HCT116 (cell line): ENCODE measurements at regions not wholly inside any gene's neighbourhood (a gene's known extent, or its start where the extent isn't known, plus 50 kb on each side); places are given as distances from the start of the nearest gene placed in this dataset.

Experiments used
- CEBPB ChIP-seq: IDR thresholded peaks from 2 replicates; pipeline ENCODE4 v1.6.1; 2012; ENCODE audit warnings: low read depth
- EZH2 ChIP-seq: fragments of 200-600 bp; sonication (generic); IDR thresholded peaks from 2 replicates; pipeline ENCODE4 v1.6.1; 2017; ENCODE audit warnings: antibody characterized with exemption, mixed run types
- JUND ChIP-seq: IDR thresholded peaks from 2 replicates; pipeline ENCODE4 v1.6.1; 2012
- POLR2A ChIP-seq: IDR thresholded peaks from 2 replicates; pipeline ENCODE4 v1.7.0; 2011; ENCODE audit warnings: borderline replicate concordance; ENCODE audit not compliant: insufficient read depth, insufficient read length; ENCODE audit errors: extremely low read depth
- POLR2AphosphoS5 ChIP-seq: IDR thresholded peaks from 2 replicates; pipeline ENCODE4 v1.6.1; 2011; ENCODE audit warnings: mild to moderate bottlenecking, low read depth, low read length, moderate library complexity
- SRF ChIP-seq: IDR thresholded peaks from 2 replicates; pipeline ENCODE4 v1.6.1; 2012; ENCODE audit warnings: low read depth
- TF ChIP-seq, protein P1 (sequence below), 3 experiments: fragments of 200-600 bp in 1 of 3; sonication (generic) in 1 of 3; IDR thresholded peaks in 2 of 3; conservative IDR thresholded peaks in 1 of 3; 2 replicates each; pipeline ENCODE4 v1.5.1; 2012 to 2017; ENCODE audit warnings: low read depth in 2 of 3, low read length in 2 of 3, antibody characterized with exemption in 1 of 3, borderline replicate concordance in 1 of 3, control low read depth in 1 of 3, mild to moderate bottlenecking in 1 of 3, mixed read lengths in 1 of 3, mixed run types in 1 of 3, moderate library complexity in 1 of 3; ENCODE audit not compliant: insufficient read depth in 1 of 3

DNA sequence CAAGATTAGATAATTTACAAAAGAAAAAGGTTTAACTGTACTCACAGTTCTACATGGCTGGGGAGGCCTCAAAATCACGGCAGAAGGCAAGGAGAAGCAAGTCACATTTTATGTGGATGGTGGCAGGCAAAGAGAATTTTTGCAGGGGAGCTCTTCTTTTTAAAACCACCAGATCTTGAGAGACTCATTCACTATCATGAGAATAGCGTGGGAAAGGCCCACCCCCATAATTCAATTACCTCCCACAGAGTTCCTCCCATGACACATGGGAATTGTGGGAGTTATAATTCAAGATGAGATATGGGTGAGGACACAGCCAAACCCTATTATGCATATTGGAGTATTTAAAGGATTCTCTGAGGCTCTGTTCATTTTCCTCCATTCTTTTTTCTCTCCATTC is 138.7 kb upstream of the CADM2 start:
- no peak for TF ChIP-seq EZH2
- no peak for TF ChIP-seq CEBPB
- TF ChIP-seq, protein P1, sequence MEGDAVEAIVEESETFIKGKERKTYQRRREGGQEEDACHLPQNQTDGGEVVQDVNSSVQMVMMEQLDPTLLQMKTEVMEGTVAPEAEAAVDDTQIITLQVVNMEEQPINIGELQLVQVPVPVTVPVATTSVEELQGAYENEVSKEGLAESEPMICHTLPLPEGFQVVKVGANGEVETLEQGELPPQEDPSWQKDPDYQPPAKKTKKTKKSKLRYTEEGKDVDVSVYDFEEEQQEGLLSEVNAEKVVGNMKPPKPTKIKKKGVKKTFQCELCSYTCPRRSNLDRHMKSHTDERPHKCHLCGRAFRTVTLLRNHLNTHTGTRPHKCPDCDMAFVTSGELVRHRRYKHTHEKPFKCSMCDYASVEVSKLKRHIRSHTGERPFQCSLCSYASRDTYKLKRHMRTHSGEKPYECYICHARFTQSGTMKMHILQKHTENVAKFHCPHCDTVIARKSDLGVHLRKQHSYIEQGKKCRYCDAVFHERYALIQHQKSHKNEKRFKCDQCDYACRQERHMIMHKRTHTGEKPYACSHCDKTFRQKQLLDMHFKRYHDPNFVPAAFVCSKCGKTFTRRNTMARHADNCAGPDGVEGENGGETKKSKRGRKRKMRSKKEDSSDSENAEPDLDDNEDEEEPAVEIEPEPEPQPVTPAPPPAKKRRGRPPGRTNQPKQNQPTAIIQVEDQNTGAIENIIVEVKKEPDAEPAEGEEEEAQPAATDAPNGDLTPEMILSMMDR (IDR thresholded peaks at IDR 0.05 in 2 of 3, conservative IDR thresholded peaks at IDR 0.05 in 1 of 3; ENCODE audit: borderline replicate concordance in 1 of 3, insufficient read depth in 1 of 3, low read depth in 2 of 3, low read length in 2 of 3): no peak
- TF ChIP-seq JUND: no peak
- no peak for TF ChIP-seq POLR2A
- no peak for TF ChIP-seq POLR2AphosphoS5
- no peak for TF ChIP-seq SRF
